DND-41 (cell line): ENCODE measurements at regions not wholly inside any gene's neighbourhood (a gene's known extent, or its start where the extent isn't known, plus 50 kb on each side); places are given as distances from the start of the nearest gene placed in this dataset.

Experiments
- ATAC-seq: fragments of 200-7000 bp; cut with Tn5 transposase; 3 replicates; pipeline ENCODE4 v1.9.1; 2021; ENCODE audit warnings: low read depth; ENCODE audit not compliant: insufficient read depth
- DNase-seq: peaks from one replicate; pipeline ENCODE4 v3.0.0-alpha.2; 2020
- H2AFZ ChIP-seq: 2 replicates; pipeline ENCODE4 v1.6.0; 2012; ENCODE audit warnings: low read depth, low read length
- H3K27ac ChIP-seq: 2 replicates; pipeline ENCODE4 v1.5.1; 2012; ENCODE audit warnings: low read length, inconsistent platforms
- H3K27me3 ChIP-seq: fragments of 200-600 bp; sonication (generic); 2 replicates; pipeline ENCODE4 v1.6.0; 2012; ENCODE audit warnings: low read length, mild to moderate bottlenecking, inconsistent platforms; ENCODE audit not compliant: insufficient read depth, poor library complexity
- H3K36me3 ChIP-seq: 2 replicates; pipeline ENCODE4 v1.5.1; 2012; ENCODE audit warnings: low read length, inconsistent platforms; ENCODE audit not compliant: insufficient read depth
- H3K4me1 ChIP-seq: 2 replicates; pipeline ENCODE4 v1.5.1; 2012; ENCODE audit warnings: mild to moderate bottlenecking, low read length; ENCODE audit not compliant: insufficient read depth
- H3K4me2 ChIP-seq: 2 replicates; pipeline ENCODE4 v1.6.0; 2012; ENCODE audit warnings: mild to moderate bottlenecking, moderate library complexity, low read length, inconsistent platforms; ENCODE audit not compliant: insufficient read depth
- H3K4me3 ChIP-seq, 2 experiments: fragments of 200-600 bp in 1 of 2; shearing (Covaris generic) in 1 of 2; 2 replicates each; pipeline ENCODE4 v1.5.1; 2012 to 2016; ENCODE audit warnings: inconsistent platforms in 2 of 2, low read length in 2 of 2, mild to moderate bottlenecking in 2 of 2, low read depth in 1 of 2, moderate library complexity in 1 of 2
- H3K79me2 ChIP-seq: 2 replicates; pipeline ENCODE4 v1.6.0; 2012; ENCODE audit warnings: low read length, inconsistent platforms; ENCODE audit not compliant: insufficient read depth
- H3K9ac ChIP-seq: 2 replicates; pipeline ENCODE4 v1.6.0; 2012; ENCODE audit warnings: low read depth, mild to moderate bottlenecking, inconsistent platforms, low read length, moderate library complexity
- H3K9me3 ChIP-seq: 2 replicates; pipeline ENCODE4 v1.5.1; 2012; ENCODE audit warnings: low read length, moderate library complexity, mild to moderate bottlenecking, inconsistent platforms; ENCODE audit not compliant: insufficient read depth, severe bottlenecking
- H4K20me1 ChIP-seq: 2 replicates; pipeline ENCODE4 v1.6.0; 2012; ENCODE audit warnings: low read length; ENCODE audit not compliant: insufficient read depth
- EZH2 ChIP-seq: IDR thresholded peaks from 3 replicates; pipeline ENCODE4 v1.6.1; 2012; ENCODE audit warnings: borderline replicate concordance, low read depth, mild to moderate bottlenecking, moderate library complexity, low read length, inconsistent platforms; ENCODE audit not compliant: severe bottlenecking
- TF ChIP-seq, protein P1 (sequence below): IDR thresholded peaks from 2 replicates; pipeline ENCODE4 v1.5.1; 2012; ENCODE audit warnings: borderline replicate concordance, low read length, moderate library complexity, mild to moderate bottlenecking; ENCODE audit not compliant: poor library complexity, severe bottlenecking; ENCODE audit errors: extremely low read depth

DNA sequence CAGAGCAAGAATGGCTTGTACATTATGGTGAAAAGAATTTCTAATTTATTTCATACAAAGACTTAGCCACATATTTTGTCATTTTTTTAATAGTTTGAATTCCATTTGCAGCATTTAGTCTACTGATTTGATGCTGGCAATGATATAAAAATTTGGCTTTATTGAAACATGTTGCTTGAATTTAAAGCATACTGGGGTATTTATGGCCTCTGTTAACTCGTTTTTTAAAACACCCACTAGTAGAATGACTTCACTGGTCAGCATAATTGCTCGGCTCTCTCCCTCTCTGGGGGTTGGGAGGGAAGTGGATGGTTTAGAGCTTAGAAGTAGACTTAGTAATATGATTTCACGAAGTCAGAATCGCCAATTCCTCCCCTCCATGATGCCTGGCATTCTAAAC is 354.9 kb upstream of the HTR2A start:
- Histone ChIP-seq H3K27me3 (no peaks in the 10 kb centered on the region), H4K20me1 (no peaks in the 10 kb centered on the region), H3K27ac (no peak overlapping the region), H3K4me2 (no peak overlapping the region), H3K36me3 (no peaks in the 10 kb centered on the region), H3K9me3 (no peaks in the 10 kb centered on the region), H2AFZ (no peak overlapping the region), H3K79me2 (no peaks in the 10 kb centered on the region), H3K4me3 (no peak overlapping the region), H3K9ac (no peak overlapping the region), H3K4me1 (no peaks in the 10 kb centered on the region)
- ATAC-seq: no peak
- TF ChIP-seq, protein P1, sequence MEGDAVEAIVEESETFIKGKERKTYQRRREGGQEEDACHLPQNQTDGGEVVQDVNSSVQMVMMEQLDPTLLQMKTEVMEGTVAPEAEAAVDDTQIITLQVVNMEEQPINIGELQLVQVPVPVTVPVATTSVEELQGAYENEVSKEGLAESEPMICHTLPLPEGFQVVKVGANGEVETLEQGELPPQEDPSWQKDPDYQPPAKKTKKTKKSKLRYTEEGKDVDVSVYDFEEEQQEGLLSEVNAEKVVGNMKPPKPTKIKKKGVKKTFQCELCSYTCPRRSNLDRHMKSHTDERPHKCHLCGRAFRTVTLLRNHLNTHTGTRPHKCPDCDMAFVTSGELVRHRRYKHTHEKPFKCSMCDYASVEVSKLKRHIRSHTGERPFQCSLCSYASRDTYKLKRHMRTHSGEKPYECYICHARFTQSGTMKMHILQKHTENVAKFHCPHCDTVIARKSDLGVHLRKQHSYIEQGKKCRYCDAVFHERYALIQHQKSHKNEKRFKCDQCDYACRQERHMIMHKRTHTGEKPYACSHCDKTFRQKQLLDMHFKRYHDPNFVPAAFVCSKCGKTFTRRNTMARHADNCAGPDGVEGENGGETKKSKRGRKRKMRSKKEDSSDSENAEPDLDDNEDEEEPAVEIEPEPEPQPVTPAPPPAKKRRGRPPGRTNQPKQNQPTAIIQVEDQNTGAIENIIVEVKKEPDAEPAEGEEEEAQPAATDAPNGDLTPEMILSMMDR: no peak
- no peak for TF ChIP-seq EZH2
- DNase-seq: no peak

DNA sequence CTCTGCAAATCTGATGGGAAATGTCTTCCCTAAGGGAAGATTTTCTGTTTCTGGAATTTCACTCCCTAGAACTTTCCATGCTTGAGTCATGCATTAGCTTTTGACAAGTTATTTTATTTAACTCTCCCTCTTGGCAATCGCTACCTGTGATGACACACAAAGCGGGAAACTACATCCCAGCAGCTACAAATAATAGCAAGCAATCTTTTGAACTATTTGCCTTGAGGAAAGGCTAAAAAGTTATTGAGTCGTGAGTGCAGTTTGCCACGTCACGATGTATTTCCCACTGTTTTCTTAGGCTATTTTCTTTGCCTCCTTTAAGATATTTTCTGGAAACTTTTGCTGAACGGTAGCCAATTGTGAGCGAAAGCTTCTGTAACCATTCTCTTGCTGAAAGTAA is 353.3 kb upstream of the HTR2A start:
- no peak for ATAC-seq

DNA sequence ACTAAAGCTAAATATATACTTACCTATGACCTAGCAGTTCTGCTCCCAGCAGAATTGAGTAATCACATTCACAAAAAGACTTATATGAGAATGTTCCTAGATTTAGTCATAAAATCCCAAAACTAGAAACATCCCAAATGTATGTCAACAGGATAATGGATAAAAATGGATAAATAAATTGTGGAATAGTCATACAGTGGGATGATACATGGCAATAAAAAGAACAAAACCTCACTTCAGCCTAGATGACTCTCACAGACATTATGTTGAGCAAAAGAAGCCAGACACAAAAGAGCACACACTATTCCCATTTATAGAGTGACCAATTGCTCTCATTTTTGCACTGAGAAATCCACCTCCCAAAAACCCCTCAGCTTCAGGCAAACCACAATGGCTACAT is 352.4 kb upstream of the HTR2A start:
- no peaks in the 10 kb centered on the region for H3K27me3 ChIP-seq
- H3K79me2 ChIP-seq: no peaks in the 10 kb centered on the region
- ATAC-seq (no peak), DNase-seq (no peak)
- H3K27ac ChIP-seq: no peak overlapping the region
- H3K9ac ChIP-seq: no peak overlapping the region
- no peaks in the 10 kb centered on the region for H4K20me1 ChIP-seq
- H2AFZ ChIP-seq: no peak overlapping the region
- H3K36me3 ChIP-seq: no peaks in the 10 kb centered on the region
- no peaks in the 10 kb centered on the region for H3K4me1 ChIP-seq
- TF ChIP-seq EZH2: no peak
- TF ChIP-seq, protein P1: no peak
- no peak overlapping the region for H3K4me3 ChIP-seq
- no peak overlapping the region for H3K4me2 ChIP-seq
- H3K9me3 ChIP-seq: no peaks in the 10 kb centered on the region

More for the DNA sequence above, 353.3 kb upstream of the HTR2A start:
- H3K9me3 ChIP-seq: no peaks in the 10 kb centered on the region
- H3K79me2 ChIP-seq: no peaks in the 10 kb centered on the region
- no peak for DNase-seq
- no peaks in the 10 kb centered on the region for H3K4me1 ChIP-seq
- H3K4me3 ChIP-seq: no peak overlapping the region
- H3K27ac ChIP-seq: no peak overlapping the region
- no peak for TF ChIP-seq EZH2
- no peaks in the 10 kb centered on the region for H4K20me1 ChIP-seq
- H3K4me2 ChIP-seq: no peak overlapping the region
- no peaks in the 10 kb centered on the region for H3K27me3 ChIP-seq
- H2AFZ ChIP-seq: no peak overlapping the region
- H3K36me3 ChIP-seq: no peaks in the 10 kb centered on the region
- H3K9ac ChIP-seq: no peak overlapping the region

DNA sequence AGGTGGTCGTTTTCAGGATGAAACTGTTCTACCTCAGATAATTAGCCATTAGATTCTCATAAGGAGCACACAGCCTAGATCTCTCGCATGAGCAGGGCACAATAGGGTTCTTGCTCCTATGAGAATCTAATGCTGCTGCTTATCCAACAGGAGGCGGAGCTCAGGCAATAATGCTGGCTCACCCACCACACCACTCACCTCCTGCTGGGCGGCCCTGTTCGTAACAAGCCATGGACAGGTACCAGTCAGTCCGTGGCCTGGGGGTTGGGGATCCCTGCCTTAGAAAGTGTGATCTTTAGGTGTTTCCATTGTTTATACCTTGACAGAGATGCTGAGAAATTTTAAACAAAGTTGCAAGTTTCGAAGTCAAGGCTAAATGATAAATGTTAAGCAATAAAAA is 344.6 kb upstream of the HTR2A start:
- Histone ChIP-seq H3K4me2 (no peak overlapping the region), H3K27ac (no peak overlapping the region), H2AFZ (no peak overlapping the region), H4K20me1 (no peaks in the 10 kb centered on the region), H3K79me2 (no peaks in the 10 kb centered on the region), H3K4me1 (no peaks in the 10 kb centered on the region), H3K36me3 (no peaks in the 10 kb centered on the region), H3K9me3 (no peaks in the 10 kb centered on the region), H3K9ac (no peak overlapping the region), H3K4me3 (no peak overlapping the region), H3K27me3 (no peaks in the 10 kb centered on the region)
- no peak for DNase-seq
- TF ChIP-seq EZH2: no peak
- TF ChIP-seq, protein P1: no peak
- no peak for ATAC-seq
